Astrocyte (in vitro differentiated cells and primary cell): ENCODE measurements at regions not wholly inside any gene's neighbourhood (a gene's known extent, or its start where the extent isn't known, plus 50 kb on each side); places are given as distances from the start of the nearest gene placed in this dataset.

Source experiments
- DNase-seq: peaks from one replicate; pipeline ENCODE4 v3.0.0-alpha.2; 2010; ENCODE audit warnings: low read depth
- FAIRE-seq: peaks from 2 replicates; lab custom pipeline; 2011; peaks lifted over from hg19 to GRCh38; lab: Jason Lieb, UNC
- H2AFZ ChIP-seq: 2 replicates; pipeline ENCODE4 v1.6.0; 2012; ENCODE audit warnings: low read depth, low read length, inconsistent platforms
- H3K27ac ChIP-seq: 2 replicates; pipeline ENCODE4 v1.5.1; 2011; ENCODE audit warnings: low read depth, low read length, inconsistent platforms
- H3K27me3 ChIP-seq: 2 replicates; pipeline ENCODE4 v1.6.0; 2011; ENCODE audit warnings: low read length, inconsistent platforms; ENCODE audit not compliant: insufficient read depth
- H3K36me3 ChIP-seq: 2 replicates; pipeline ENCODE4 v1.5.1; 2011; ENCODE audit warnings: low read length, inconsistent platforms; ENCODE audit not compliant: insufficient read depth
- H3K4me1 ChIP-seq: 2 replicates; pipeline ENCODE4 v1.5.1; 2011; ENCODE audit warnings: low read length, inconsistent platforms; ENCODE audit not compliant: insufficient read depth
- H3K4me2 ChIP-seq: 2 replicates; pipeline ENCODE4 v1.6.0; 2012; ENCODE audit warnings: low read length, inconsistent platforms
- H3K4me3 ChIP-seq: 2 replicates; pipeline ENCODE4 v1.5.1; 2011; ENCODE audit warnings: low read depth, mild to moderate bottlenecking, low read length, inconsistent platforms; ENCODE audit not compliant: insufficient read depth
- H3K79me2 ChIP-seq: 2 replicates; pipeline ENCODE4 v1.6.0; 2012; ENCODE audit warnings: mild to moderate bottlenecking, low read length, inconsistent platforms; ENCODE audit not compliant: insufficient read depth
- H3K9ac ChIP-seq: 2 replicates; pipeline ENCODE4 v1.6.0; 2012; ENCODE audit warnings: mild to moderate bottlenecking, low read length, inconsistent platforms
- H3K9me3 ChIP-seq: 2 replicates; pipeline ENCODE4 v1.5.1; 2012; ENCODE audit warnings: low read depth, mild to moderate bottlenecking, low read length, inconsistent platforms; ENCODE audit not compliant: insufficient read depth
- H4K20me1 ChIP-seq: 2 replicates; pipeline ENCODE4 v1.6.0; 2012; ENCODE audit warnings: low read length, inconsistent platforms; ENCODE audit not compliant: insufficient read depth
- H3K27ac Mint-ChIP-seq: one replicate; pipeline ENCODE4 v1.8.0; 2021; ENCODE audit warnings: mild to moderate bottlenecking, mixed read lengths; ENCODE audit not compliant: unreplicated experiment
- H3K27me3 Mint-ChIP-seq: one replicate; pipeline ENCODE4 v1.8.0; 2021; ENCODE audit warnings: low read depth, mixed read lengths; ENCODE audit not compliant: unreplicated experiment
- H3K36me3 Mint-ChIP-seq: one replicate; pipeline ENCODE4 v1.8.0; 2021; ENCODE audit warnings: low read depth, mixed read lengths; ENCODE audit not compliant: unreplicated experiment
- H3K4me1 Mint-ChIP-seq: one replicate; pipeline ENCODE4 v1.8.0; 2021; ENCODE audit warnings: low read depth, mixed read lengths; ENCODE audit not compliant: unreplicated experiment
- H3K4me3 Mint-ChIP-seq: one replicate; pipeline ENCODE4 v1.8.0; 2021; ENCODE audit warnings: mild to moderate bottlenecking, moderate library complexity, mixed read lengths; ENCODE audit not compliant: unreplicated experiment
- H3K9me3 Mint-ChIP-seq: one replicate; pipeline ENCODE4 v1.8.0; 2021; ENCODE audit warnings: mild to moderate bottlenecking, mixed read lengths; ENCODE audit not compliant: unreplicated experiment
- EZH2 ChIP-seq: IDR thresholded peaks from 2 replicates; pipeline ENCODE4 v1.6.1; 2012; ENCODE audit warnings: mild to moderate bottlenecking, low read length, inconsistent platforms; ENCODE audit not compliant: insufficient read depth
- TF ChIP-seq, protein P1 (sequence below): IDR thresholded peaks from 2 replicates; pipeline ENCODE4 v1.5.1; 2011; ENCODE audit warnings: low read depth, mild to moderate bottlenecking, inconsistent platforms, low read length, moderate library complexity; ENCODE audit not compliant: insufficient read depth

DNA sequence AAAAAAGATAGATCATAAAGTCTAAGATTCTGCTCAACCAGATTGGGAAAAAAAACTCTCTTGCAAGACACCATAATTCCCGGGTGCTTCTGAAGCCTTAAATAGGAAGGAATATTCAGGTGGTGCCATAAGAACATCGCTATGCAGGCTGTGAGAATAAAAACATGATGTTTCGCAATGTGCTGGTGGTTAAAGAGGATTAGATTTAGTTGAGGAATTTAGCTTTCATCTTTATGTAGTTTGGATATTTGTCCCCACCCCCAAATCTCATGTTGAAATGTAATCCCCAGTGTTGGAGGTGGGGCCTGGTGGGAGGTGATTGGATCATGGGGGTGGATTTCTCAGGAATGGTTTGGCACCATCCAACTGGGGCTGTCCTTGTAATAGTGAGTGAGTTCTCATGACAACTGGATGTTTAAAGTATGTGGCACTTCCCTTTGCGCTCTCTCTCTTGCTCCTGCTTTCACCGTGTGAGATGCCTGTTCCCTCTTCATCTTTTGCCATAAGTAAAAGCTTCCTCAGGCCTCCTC lies 132.2 kb downstream of the AKAIN1 start:
- Histone ChIP-seq H3K27me3 (no peaks in the 10 kb centered on the region), H3K4me3 (no peak overlapping the region), H2AFZ (no peak overlapping the region), H3K79me2 (no peaks in the 10 kb centered on the region), H3K4me2 (no peak overlapping the region), H3K36me3 (no peaks in the 10 kb centered on the region), H3K9me3 (peaks cover 3% of the 10 kb centered on the region), H3K27ac (no peak overlapping the region), H3K4me1 (no peaks in the 10 kb centered on the region), H3K9ac (no peak overlapping the region), H4K20me1 (no peaks in the 10 kb centered on the region)
- no peak for DNase-seq
- Mint-ChIP-seq H3K27ac (no peak overlapping the region), H3K4me3 (no peak overlapping the region), H3K27me3 (peaks cover 2% of the 10 kb centered on the region), H3K9me3 (peaks cover 2% of the 10 kb centered on the region), H3K36me3 (peaks cover 2% of the 10 kb centered on the region), H3K4me1 (no peaks in the 10 kb centered on the region)
- TF ChIP-seq, protein P1, sequence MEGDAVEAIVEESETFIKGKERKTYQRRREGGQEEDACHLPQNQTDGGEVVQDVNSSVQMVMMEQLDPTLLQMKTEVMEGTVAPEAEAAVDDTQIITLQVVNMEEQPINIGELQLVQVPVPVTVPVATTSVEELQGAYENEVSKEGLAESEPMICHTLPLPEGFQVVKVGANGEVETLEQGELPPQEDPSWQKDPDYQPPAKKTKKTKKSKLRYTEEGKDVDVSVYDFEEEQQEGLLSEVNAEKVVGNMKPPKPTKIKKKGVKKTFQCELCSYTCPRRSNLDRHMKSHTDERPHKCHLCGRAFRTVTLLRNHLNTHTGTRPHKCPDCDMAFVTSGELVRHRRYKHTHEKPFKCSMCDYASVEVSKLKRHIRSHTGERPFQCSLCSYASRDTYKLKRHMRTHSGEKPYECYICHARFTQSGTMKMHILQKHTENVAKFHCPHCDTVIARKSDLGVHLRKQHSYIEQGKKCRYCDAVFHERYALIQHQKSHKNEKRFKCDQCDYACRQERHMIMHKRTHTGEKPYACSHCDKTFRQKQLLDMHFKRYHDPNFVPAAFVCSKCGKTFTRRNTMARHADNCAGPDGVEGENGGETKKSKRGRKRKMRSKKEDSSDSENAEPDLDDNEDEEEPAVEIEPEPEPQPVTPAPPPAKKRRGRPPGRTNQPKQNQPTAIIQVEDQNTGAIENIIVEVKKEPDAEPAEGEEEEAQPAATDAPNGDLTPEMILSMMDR: no peak
- TF ChIP-seq EZH2: no peak
- no peak for FAIRE-seq

DNA sequence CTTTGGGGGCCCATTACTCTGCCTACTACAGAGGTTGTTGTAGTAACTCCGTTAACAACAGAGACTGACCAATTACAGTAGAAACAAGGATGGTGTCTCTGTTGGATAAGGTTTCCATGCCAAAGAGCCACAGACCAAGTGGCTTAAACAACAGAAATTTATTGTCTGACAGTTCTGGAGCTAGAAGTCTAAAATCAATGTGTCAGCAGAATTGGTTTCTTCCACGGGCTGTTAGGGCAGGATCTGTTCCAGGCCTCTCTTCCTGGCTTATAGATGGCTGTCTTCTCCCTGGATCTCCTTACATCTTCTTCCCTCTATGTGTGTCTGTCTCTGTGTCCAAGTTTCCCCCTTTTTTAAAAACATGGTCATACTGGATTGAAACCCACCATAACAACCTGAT lies 135.3 kb downstream of the AKAIN1 start:
- H4K20me1 ChIP-seq: no peaks in the 10 kb centered on the region
- H3K4me2 ChIP-seq: no peak overlapping the region
- no peak overlapping the region for H3K27ac Mint-ChIP-seq
- H2AFZ ChIP-seq: no peak overlapping the region
- no peaks in the 10 kb centered on the region for H3K36me3 ChIP-seq
- no peaks in the 10 kb centered on the region for H3K4me1 ChIP-seq
- H3K4me1 Mint-ChIP-seq: peaks cover 2% of the 10 kb centered on the region
- H3K4me3 ChIP-seq: no peak overlapping the region
- FAIRE-seq (no peak), DNase-seq (no peak)
- no peaks in the 10 kb centered on the region for H3K27me3 ChIP-seq
- H3K36me3 Mint-ChIP-seq: peaks cover 2% of the 10 kb centered on the region
- peaks cover 2% of the 10 kb centered on the region for H3K27me3 Mint-ChIP-seq
- TF ChIP-seq, protein P1: no peak
- TF ChIP-seq EZH2: no peak
- H3K79me2 ChIP-seq: no peaks in the 10 kb centered on the region
- H3K27ac ChIP-seq: no peak overlapping the region
- peaks cover 2% of the 10 kb centered on the region for H3K9me3 ChIP-seq
- H3K4me3 Mint-ChIP-seq: no peak overlapping the region
- H3K9ac ChIP-seq: no peak overlapping the region
- H3K9me3 Mint-ChIP-seq: peaks cover 2% of the 10 kb centered on the region

DNA sequence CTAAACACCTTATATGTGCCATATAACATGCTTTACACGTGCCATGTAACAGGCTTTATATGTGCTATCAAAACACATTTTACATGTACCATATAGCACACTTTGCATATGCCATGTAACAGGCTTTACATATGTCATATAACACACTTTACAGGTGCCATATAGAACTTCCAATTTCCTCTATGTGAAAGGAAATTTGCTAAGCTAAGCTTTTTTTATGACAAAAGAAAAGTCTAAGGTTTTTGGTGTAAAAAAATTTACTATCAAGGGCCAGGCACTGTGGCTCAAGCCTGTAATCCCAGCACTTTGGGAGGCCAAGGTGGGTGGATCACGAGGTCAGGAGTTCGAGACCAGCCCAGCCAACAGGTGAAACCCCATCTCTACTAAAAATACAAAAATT lies 136.5 kb downstream of the AKAIN1 start:
- Mint-ChIP-seq H3K4me3 (no peak overlapping the region), H3K27me3 (no peaks in the 10 kb centered on the region), H3K9me3 (peaks cover 2% of the 10 kb centered on the region), H3K27ac (no peak overlapping the region), H3K36me3 (peaks cover 2% of the 10 kb centered on the region), H3K4me1 (peaks cover 2% of the 10 kb centered on the region)
- Histone ChIP-seq H3K4me3 (no peak overlapping the region), H3K4me1 (no peaks in the 10 kb centered on the region), H3K4me2 (no peak overlapping the region), H3K36me3 (no peaks in the 10 kb centered on the region), H3K9me3 (no peaks in the 10 kb centered on the region), H3K27ac (no peak overlapping the region), H3K27me3 (no peaks in the 10 kb centered on the region), H2AFZ (no peak overlapping the region), H4K20me1 (no peaks in the 10 kb centered on the region), H3K79me2 (no peaks in the 10 kb centered on the region), H3K9ac (no peak overlapping the region)
- TF ChIP-seq EZH2: no peak
- TF ChIP-seq, protein P1: no peak
- DNase-seq (no peak), FAIRE-seq (no peak)
